Neuronal stem cell (in vitro differentiated cells): ENCODE measurements at regions not wholly inside any gene's neighbourhood (a gene's known extent, or its start where the extent isn't known, plus 50 kb on each side); places are given as distances from the start of the nearest gene placed in this dataset.

Experiments used
- DNase-seq: peaks from one replicate; pipeline ENCODE4 v3.0.0-alpha.2; 2013; ENCODE audit warnings: low spot score
- H2AFZ ChIP-seq: one replicate; pipeline ENCODE4 v1.6.1; 2013; ENCODE audit warnings: mild to moderate bottlenecking, low read length, inconsistent platforms
- H2AK5ac ChIP-seq: 2 replicates; pipeline ENCODE4 v1.6.1; 2013; ENCODE audit warnings: low read depth, mild to moderate bottlenecking, inconsistent platforms, low read length, moderate library complexity, mixed read lengths
- H2BK120ac ChIP-seq: 2 replicates; pipeline ENCODE4 v1.6.1; 2013; ENCODE audit warnings: low read depth, mild to moderate bottlenecking, inconsistent platforms, low read length, moderate library complexity, mixed read lengths
- H2BK12ac ChIP-seq: one replicate; pipeline ENCODE4 v1.6.1; 2013; ENCODE audit warnings: low read length, inconsistent platforms
- H2BK15ac ChIP-seq: 2 replicates; pipeline ENCODE4 v1.6.1; 2013; ENCODE audit warnings: mild to moderate bottlenecking, low read length, inconsistent platforms, mixed read lengths
- H2BK5ac ChIP-seq: one replicate; pipeline ENCODE4 v1.6.1; 2013; ENCODE audit warnings: inconsistent platforms, mild to moderate bottlenecking, low read length, moderate library complexity
- H3K14ac ChIP-seq: one replicate; pipeline ENCODE4 v1.6.1; 2013; ENCODE audit warnings: low read length, inconsistent platforms
- H3K18ac ChIP-seq: 2 replicates; pipeline ENCODE4 v1.6.1; 2013; ENCODE audit warnings: low read length, inconsistent platforms
- H3K23ac ChIP-seq: 2 replicates; pipeline ENCODE4 v1.6.1; 2013; ENCODE audit warnings: low read depth, mild to moderate bottlenecking, mixed read lengths, low read length, inconsistent platforms; ENCODE audit not compliant: poor library complexity
- H3K27ac ChIP-seq: replicated peaks from 3 replicates; pipeline ENCODE4 v1.5.1; 2013; ENCODE audit warnings: low read length, inconsistent platforms
- H3K27me3 ChIP-seq, 3 experiments: 2 replicates each; pipeline ENCODE4 v1.6.1; 2013; ENCODE audit warnings: low read length in 3 of 3, mild to moderate bottlenecking in 2 of 3, inconsistent platforms in 1 of 3, low read depth in 1 of 3, mixed read lengths in 1 of 3, moderate library complexity in 1 of 3; ENCODE audit not compliant: control insufficient read depth in 3 of 3, insufficient read depth in 3 of 3
- H3K36me3 ChIP-seq, 2 donors: replicated peaks in 1 of 2; 2 replicates each; pipeline ENCODE4 v1.6.1; 2013; ENCODE audit warnings: low read length in 2 of 2; ENCODE audit not compliant: control insufficient read depth in 2 of 2, insufficient read depth in 2 of 2
- H3K4ac ChIP-seq: 2 replicates; pipeline ENCODE4 v1.6.1; 2013; ENCODE audit warnings: inconsistent platforms, mild to moderate bottlenecking, low read length, moderate library complexity
- H3K4me1 ChIP-seq, 2 donors: 1 replicate in 1 of 2; 2 replicates in 1 of 2; pipeline ENCODE4 v1.6.1; 2013; ENCODE audit warnings: low read length in 2 of 2, low read depth in 1 of 2; ENCODE audit not compliant: control insufficient read depth in 2 of 2, insufficient read depth in 1 of 2
- H3K4me2 ChIP-seq: one replicate; pipeline ENCODE4 v1.6.1; 2013; ENCODE audit warnings: mild to moderate bottlenecking, low read length, inconsistent platforms; ENCODE audit not compliant: insufficient read depth, poor library complexity, severe bottlenecking
- H3K4me3 ChIP-seq, 2 donors: 2 replicates each; pipeline ENCODE4 v1.5.1; 2013; ENCODE audit warnings: low read length in 2 of 2, mild to moderate bottlenecking in 2 of 2, inconsistent platforms in 1 of 2, moderate library complexity in 1 of 2
- H3K79me1 ChIP-seq: one replicate; pipeline ENCODE4 v1.6.1; 2013; ENCODE audit warnings: low read depth, mild to moderate bottlenecking, inconsistent platforms, low read length, moderate library complexity
- H3K9ac ChIP-seq: one replicate; pipeline ENCODE4 v1.6.1; 2013; ENCODE audit warnings: mild to moderate bottlenecking, low read depth, low read length, inconsistent platforms; ENCODE audit not compliant: poor library complexity
- H3K9me3 ChIP-seq, 2 donors: replicated peaks in 1 of 2; 2 replicates each; pipeline versions ENCODE3 to v1.6.1; 2013; ENCODE audit warnings: low read length in 2 of 2, mild to moderate bottlenecking in 2 of 2, inconsistent platforms in 1 of 2, low read depth in 1 of 2, mixed read lengths in 1 of 2, moderate library complexity in 1 of 2; ENCODE audit not compliant: control insufficient read depth in 2 of 2, insufficient read depth in 1 of 2
- H4K8ac ChIP-seq: one replicate; pipeline ENCODE4 v1.6.1; 2013; ENCODE audit warnings: low read depth, mild to moderate bottlenecking, inconsistent platforms, low read length, moderate library complexity
- H4K91ac ChIP-seq: one replicate; pipeline ENCODE4 v1.6.1; 2013; ENCODE audit warnings: low read length, low read depth, mild to moderate bottlenecking, inconsistent platforms; ENCODE audit not compliant: poor library complexity
- WGBS, 2 donors: extraction: QIAGEN DNeasy Blood & Tissue Kit; methylation state at CpG; one replicate each; pipeline ENCODE4 v1.1.7; 2013; ENCODE audit warnings: missing lambda C conversion rate in 2 of 2, mixed read lengths in 1 of 2; ENCODE audit not compliant: insufficient read length in 2 of 2, insufficient replicate concordance in 1 of 2; ENCODE audit errors: extremely low coverage in 2 of 2; 5-methylcytosine and 5-hydroxymethylcytosine counted together

DNA sequence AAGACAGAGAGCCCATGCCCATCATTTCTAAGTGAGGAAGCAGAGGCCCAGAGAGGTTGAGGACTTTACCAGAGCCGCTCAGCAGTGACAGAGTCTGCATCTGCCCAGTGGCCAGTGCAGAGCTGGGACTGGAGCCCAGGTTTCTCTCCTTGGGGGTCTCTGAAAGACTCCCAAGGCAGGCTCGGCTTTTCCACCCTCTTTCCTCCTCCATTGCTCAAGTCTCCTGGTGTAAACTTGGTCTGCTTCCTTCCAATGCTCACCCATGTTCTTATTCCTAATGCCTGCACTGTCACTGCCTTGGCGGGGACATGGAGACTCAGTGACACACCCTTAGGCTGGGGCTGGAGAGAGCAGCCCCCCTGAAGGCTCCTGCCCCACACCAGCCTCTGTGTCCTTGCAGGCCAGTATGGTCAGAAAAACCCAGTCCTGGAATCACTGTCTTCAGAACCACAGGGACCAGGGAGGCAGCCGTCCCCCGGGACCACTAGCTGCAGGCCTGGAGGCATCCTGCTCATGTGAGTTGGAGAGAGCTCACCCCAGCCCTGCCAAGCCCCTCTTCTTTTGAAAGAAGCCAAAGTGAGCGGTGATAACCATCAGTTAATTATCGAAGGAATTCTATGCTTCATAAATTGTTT, 211.0 kb upstream of the ZNF536 start:
- H2BK15ac ChIP-seq, result peak overlapping the region; percentile 12
- no peak overlapping the region for H3K4ac ChIP-seq
- H3K9me3 ChIP-seq, result no peaks in the 10 kb centered on the region
- H3K4me2 ChIP-seq, result no peak overlapping the region
- no peaks in the 10 kb centered on the region for H3K27me3 ChIP-seq
- H4K91ac ChIP-seq, result no peak overlapping the region
- no peak overlapping the region for H3K27ac ChIP-seq
- no peak overlapping the region for H2BK5ac ChIP-seq
- H3K79me1 ChIP-seq, result no peaks in the 10 kb centered on the region
- no peaks in the 10 kb centered on the region for H3K36me3 ChIP-seq
- H3K14ac ChIP-seq, result no peak overlapping the region
- no peak overlapping the region for H2BK120ac ChIP-seq
- H3K4me3 ChIP-seq, result no peak overlapping the region
- WGBS, 2 donors, result no CpG with 5 or more reads among the region's 7 CpGs
- H2AK5ac ChIP-seq, result no peak overlapping the region
- no peak overlapping the region for H2AFZ ChIP-seq
- no peak for DNase-seq
- H3K4me1 ChIP-seq, result no peaks in the 10 kb centered on the region
- no peak overlapping the region for H2BK12ac ChIP-seq
- no peak overlapping the region for H3K23ac ChIP-seq
- H3K9ac ChIP-seq, result no peak overlapping the region
- H3K18ac ChIP-seq, result peak overlapping the region; percentile 9
- no peak overlapping the region for H4K8ac ChIP-seq

DNA sequence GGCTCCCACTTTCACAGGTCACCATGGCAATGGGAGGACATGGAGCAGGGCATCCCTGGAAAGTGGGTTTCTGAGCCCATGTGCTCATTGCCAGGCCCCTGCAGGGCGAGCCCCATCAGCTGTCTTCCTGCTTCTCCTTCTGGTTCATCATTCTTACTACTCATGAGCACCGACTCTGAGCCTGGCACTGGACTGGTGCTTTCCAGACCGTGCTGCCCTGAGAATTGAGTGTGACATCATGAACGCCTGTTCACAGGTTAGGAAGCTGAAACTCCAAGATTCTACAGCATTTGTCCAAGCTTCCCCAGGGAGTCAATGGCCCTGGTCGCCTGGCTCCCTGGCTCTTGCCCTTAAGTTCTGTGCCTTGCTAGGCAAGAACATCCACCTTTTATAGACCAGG, 210.4 kb upstream of the ZNF536 start:
- DNase-seq, result no peak
- Histone ChIP-seq H3K36me3 (no peaks in the 10 kb centered on the region), H3K4me2 (no peak overlapping the region), H3K4ac (no peak overlapping the region), H3K9me3 (no peaks in the 10 kb centered on the region), H3K9ac (no peak overlapping the region), H3K23ac (no peak overlapping the region), H2BK15ac (no peak overlapping the region), H3K18ac (no peak overlapping the region), H3K27me3 (no peaks in the 10 kb centered on the region), H2BK12ac (no peak overlapping the region), H3K27ac (no peak overlapping the region), H3K4me1 (no peaks in the 10 kb centered on the region), H3K79me1 (no peaks in the 10 kb centered on the region), H3K4me3 (no peak overlapping the region), H2BK5ac (no peak overlapping the region), H2BK120ac (no peak overlapping the region), H2AFZ (no peak overlapping the region), H3K14ac (no peak overlapping the region), H2AK5ac (no peak overlapping the region), H4K91ac (no peak overlapping the region), H4K8ac (no peak overlapping the region)
- WGBS, 2 donors, result no CpG with 5 or more reads among the region's 5 CpGs

DNA sequence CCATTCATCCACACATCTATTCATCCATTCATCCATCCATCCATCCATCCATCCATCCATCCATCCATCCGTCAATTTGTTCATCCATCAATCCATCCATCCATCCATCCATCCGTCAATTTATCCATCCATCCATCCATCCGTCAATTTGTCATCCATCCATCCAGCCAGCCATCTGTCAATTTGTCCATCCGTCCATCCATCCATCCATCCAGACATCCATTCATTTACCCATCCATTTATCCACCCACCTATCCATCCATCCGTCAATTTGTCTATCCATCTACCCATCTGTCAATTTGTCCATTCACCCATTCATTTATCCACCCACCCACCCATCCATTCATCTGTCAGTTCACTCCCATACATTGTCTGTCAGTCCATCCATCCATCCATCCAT, 209.5 kb upstream of the ZNF536 start:
- Histone ChIP-seq H2BK12ac (no peak overlapping the region), H3K27ac (no peak overlapping the region), H3K23ac (no peak overlapping the region), H3K14ac (no peak overlapping the region), H2AK5ac (no peak overlapping the region), H4K8ac (no peak overlapping the region), H4K91ac (no peak overlapping the region), H3K4ac (no peak overlapping the region), H3K4me1 (no peaks in the 10 kb centered on the region), H2BK15ac (no peak overlapping the region), H3K9ac (no peak overlapping the region), H3K18ac (no peak overlapping the region), H3K4me2 (no peak overlapping the region), H2AFZ (no peak overlapping the region), H3K9me3 (no peaks in the 10 kb centered on the region), H2BK120ac (no peak overlapping the region), H3K4me3 (no peak overlapping the region), H3K27me3 (no peaks in the 10 kb centered on the region), H3K36me3 (no peaks in the 10 kb centered on the region), H3K79me1 (no peaks in the 10 kb centered on the region), H2BK5ac (no peak overlapping the region)
- WGBS, 2 donors, result 100% methylated on average over 2 of the region's 5 CpGs; no CpG with 5 or more reads in 1 of the 2 donors
- no peak for DNase-seq

DNA sequence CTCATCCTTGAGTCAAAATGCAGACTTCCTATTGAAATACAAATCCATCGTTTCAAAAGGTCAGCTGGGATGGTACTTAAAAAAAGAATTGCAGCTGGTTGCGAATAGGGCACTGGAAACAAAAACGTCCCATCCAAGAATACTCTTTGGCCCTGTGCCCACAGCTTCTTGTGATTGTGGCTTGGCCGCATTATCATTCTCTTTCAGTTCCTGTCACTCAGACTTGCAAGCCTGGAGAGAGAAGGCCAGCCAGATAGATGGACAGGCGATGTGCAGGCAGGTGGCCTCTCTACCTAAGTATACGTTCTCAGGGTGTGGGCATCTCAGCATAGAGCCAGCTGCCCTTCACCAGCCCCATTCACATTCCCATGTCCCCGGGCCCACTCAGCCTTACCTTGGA, 208.5 kb upstream of the ZNF536 start:
- H2BK12ac ChIP-seq, result no peak overlapping the region
- WGBS, 2 donors, result no CpG with 5 or more reads among the region's 7 CpGs
- H3K27ac ChIP-seq, result no peak overlapping the region
- no peak overlapping the region for H2BK5ac ChIP-seq
- H3K18ac ChIP-seq, result no peak overlapping the region
- H3K4me2 ChIP-seq, result no peak overlapping the region
- H3K9ac ChIP-seq, result no peak overlapping the region
- H2AFZ ChIP-seq, result no peak overlapping the region
- no peaks in the 10 kb centered on the region for H3K27me3 ChIP-seq
- no peak overlapping the region for H4K8ac ChIP-seq
- H3K14ac ChIP-seq, result no peak overlapping the region
- no peak overlapping the region for H3K23ac ChIP-seq
- no peaks in the 10 kb centered on the region for H3K4me1 ChIP-seq
- H2AK5ac ChIP-seq, result no peak overlapping the region
- H3K9me3 ChIP-seq, result no peaks in the 10 kb centered on the region
- H4K91ac ChIP-seq, result no peak overlapping the region
- H2BK120ac ChIP-seq, result no peak overlapping the region
- no peaks in the 10 kb centered on the region for H3K79me1 ChIP-seq
- H3K4me3 ChIP-seq, result no peak overlapping the region
- H3K4ac ChIP-seq, result no peak overlapping the region
- H2BK15ac ChIP-seq, result no peak overlapping the region
- no peak for DNase-seq
- no peaks in the 10 kb centered on the region for H3K36me3 ChIP-seq
